Kidney (tissue), 13 donors: ENCODE measurements at regions not wholly inside any gene's neighbourhood (a gene's known extent, or its start where the extent isn't known, plus 50 kb on each side); places are given as distances from the start of the nearest gene placed in this dataset.

Experiments
- DNase-seq, 5 donors: peaks; one replicate each; pipeline ENCODE4 v3.0.0-alpha.2; 2013 to 2020
- FAIRE-seq: peaks from 2 replicates; lab custom pipeline; 2012; peaks lifted over from hg19 to GRCh38; lab: Jason Lieb, UNC
- H3K27ac ChIP-seq, 2 donors: one replicate each; pipeline ENCODE4 v1.7.0; 2013; ENCODE audit warnings: low read depth in 2 of 2, low read length in 2 of 2, inconsistent platforms in 1 of 2
- H3K27me3 ChIP-seq: one replicate; pipeline ENCODE4 v1.7.1; 2013; ENCODE audit warnings: low read length, inconsistent platforms; ENCODE audit not compliant: control insufficient read depth, insufficient read depth
- H3K36me3 ChIP-seq, 3 donors: one replicate each; pipeline versions ENCODE4 v1.7.0 to v1.7.1; 2013; ENCODE audit warnings: low read length in 3 of 3, control low read depth in 1 of 3, inconsistent platforms in 1 of 3; ENCODE audit not compliant: insufficient read depth in 3 of 3, control insufficient read depth in 2 of 3
- H3K4me1 ChIP-seq, 3 donors: one replicate each; pipeline versions ENCODE4 v1.7.0 to v1.7.1; 2013; ENCODE audit warnings: low read length in 3 of 3, inconsistent platforms in 1 of 3, low read depth in 1 of 3; ENCODE audit not compliant: control insufficient read depth in 2 of 3, insufficient read depth in 2 of 3
- H3K4me3 ChIP-seq, 3 donors: one replicate each; pipeline versions ENCODE4 v1.7.0 to v1.8.1; 2013; ENCODE audit warnings: low read length in 3 of 3, control low read depth in 1 of 3, inconsistent platforms in 1 of 3
- H3K9ac ChIP-seq, 3 donors: one replicate each; pipeline versions ENCODE4 v1.7.0 to v1.7.1; 2013; ENCODE audit warnings: low read length in 3 of 3, control low read depth in 1 of 3, inconsistent platforms in 1 of 3
- H3K9me3 ChIP-seq, 3 donors: one replicate each; pipeline versions ENCODE4 v1.7.0 to v1.7.1; 2013; ENCODE audit warnings: low read length in 3 of 3, control low read depth in 1 of 3, inconsistent platforms in 1 of 3; ENCODE audit not compliant: control insufficient read depth in 2 of 3, insufficient read depth in 1 of 3
- intact Hi-C: fragments of 100-400 bp; cut with DNase I; formaldehyde crosslinking; loops from one replicate; pipeline ENCODE4 v1.11.1; 2022
- TF ChIP-seq, protein P1 (sequence below): IDR thresholded peaks from 3 replicates; pipeline ENCODE4 v1.5.1; 2012; ENCODE audit warnings: mild to moderate bottlenecking, moderate library complexity, borderline replicate concordance; ENCODE audit not compliant: insufficient read depth; ENCODE audit errors: extremely low read depth
- donor health status: control.
- donor health status: control.
- donor health status: control.
- donor health status: control.
- donor health status: control.
- donor health status: DM: yes; HTN: yes; CAD: no.
- donor health status: Normal renal cell carcinoma (clear cell type).

DNA sequence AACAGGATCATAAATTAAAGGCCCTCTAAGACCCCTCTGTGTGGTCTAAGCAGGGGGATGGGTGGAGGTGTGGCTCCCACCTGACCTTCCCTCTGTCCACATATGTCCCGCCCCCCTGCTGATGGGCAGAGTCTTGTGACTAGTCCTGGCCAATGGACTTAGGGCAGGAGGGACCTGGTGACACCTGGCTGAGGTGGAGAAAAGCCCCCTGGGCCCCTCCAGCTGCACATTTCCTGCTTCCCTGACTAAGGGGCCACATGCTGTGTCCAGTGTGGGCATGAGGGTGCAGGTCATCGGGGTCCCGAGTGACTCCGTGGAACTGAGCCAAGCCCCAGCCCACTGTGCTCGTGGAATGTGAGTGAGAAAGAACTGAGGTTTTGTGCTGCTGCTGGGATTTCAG, 254.7 kb downstream of the ADGRD1 start:
- DNase-seq (peak in 3 of 5 donors; percentile 10 to 48 (median 15)), FAIRE-seq (no peak)
- intact Hi-C loops: no loop called here
- Histone ChIP-seq H3K27ac (no peak overlapping the region), H3K4me1 (no peaks in the 10 kb centered on the region), H3K4me3 (no peak overlapping the region), H3K36me3 (no peaks in the 10 kb centered on the region), H3K9me3 (peaks cover 0 to 2% (median 0%) of the 10 kb centered on the region in 3 donors), H3K9ac (no peak overlapping the region), H3K27me3 (no peaks in the 10 kb centered on the region)
- TF ChIP-seq, protein P1, sequence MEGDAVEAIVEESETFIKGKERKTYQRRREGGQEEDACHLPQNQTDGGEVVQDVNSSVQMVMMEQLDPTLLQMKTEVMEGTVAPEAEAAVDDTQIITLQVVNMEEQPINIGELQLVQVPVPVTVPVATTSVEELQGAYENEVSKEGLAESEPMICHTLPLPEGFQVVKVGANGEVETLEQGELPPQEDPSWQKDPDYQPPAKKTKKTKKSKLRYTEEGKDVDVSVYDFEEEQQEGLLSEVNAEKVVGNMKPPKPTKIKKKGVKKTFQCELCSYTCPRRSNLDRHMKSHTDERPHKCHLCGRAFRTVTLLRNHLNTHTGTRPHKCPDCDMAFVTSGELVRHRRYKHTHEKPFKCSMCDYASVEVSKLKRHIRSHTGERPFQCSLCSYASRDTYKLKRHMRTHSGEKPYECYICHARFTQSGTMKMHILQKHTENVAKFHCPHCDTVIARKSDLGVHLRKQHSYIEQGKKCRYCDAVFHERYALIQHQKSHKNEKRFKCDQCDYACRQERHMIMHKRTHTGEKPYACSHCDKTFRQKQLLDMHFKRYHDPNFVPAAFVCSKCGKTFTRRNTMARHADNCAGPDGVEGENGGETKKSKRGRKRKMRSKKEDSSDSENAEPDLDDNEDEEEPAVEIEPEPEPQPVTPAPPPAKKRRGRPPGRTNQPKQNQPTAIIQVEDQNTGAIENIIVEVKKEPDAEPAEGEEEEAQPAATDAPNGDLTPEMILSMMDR: no peak

DNA sequence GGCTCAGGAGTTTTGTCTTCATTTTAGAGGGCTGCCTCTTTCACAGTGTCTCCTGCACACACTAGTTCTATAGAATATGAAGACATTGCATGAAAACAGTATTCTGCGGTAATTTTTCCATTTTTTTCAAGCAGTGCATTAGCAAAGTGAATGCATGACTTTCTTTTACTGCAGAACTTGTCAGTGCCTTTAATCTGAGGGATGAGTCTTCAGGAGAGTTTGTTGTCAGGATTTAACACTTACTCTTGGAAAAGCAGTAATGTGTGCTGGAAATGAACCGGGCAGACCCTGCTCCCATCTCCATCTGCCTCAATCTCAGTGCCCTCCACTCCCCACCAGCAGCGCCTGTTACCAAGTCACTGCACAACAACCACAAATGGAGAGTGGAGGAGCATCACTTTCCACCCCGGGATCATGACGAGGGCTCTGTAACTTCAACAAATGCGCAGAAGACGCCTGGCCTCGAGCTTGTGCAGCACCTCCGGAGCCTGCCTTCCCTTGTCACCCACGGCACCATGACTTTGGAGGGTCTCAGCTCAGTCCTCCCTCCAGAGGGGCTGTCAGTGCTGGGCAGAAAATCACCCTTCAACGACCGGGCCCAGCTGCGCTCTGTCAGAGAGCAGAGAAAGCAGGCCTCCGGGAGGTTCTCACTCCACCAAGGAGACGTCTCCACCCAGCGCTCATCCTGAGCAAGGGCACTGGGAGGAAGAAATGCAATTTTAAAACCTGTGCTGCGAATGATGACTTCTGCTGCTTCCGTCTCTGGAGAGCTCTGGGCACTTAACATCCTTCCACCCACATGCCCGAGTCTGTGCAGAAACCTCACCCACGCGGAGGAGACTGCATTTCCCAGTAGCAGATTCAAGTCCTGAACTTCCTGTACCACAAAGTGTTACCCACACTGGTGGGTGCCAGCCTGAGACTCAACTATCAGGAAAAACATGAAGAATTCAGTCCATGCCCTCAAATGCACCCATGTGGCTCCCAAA, 255.7 kb downstream of the ADGRD1 start:
- Histone ChIP-seq H3K36me3 (no peaks in the 10 kb centered on the region), H3K4me3 (no peak overlapping the region), H3K9ac (no peak overlapping the region), H3K27me3 (no peaks in the 10 kb centered on the region), H3K4me1 (no peaks in the 10 kb centered on the region), H3K9me3 (peaks cover 0 to 2% (median 0%) of the 10 kb centered on the region in 3 donors), H3K27ac (no peak overlapping the region)
- intact Hi-C loops: no loop called here
- peak in 1 of 5 donors; percentile 51 for DNase-seq
- FAIRE-seq: no peak
- TF ChIP-seq, protein P1: no peak

GRCh38 chr12:131210506-131211339, 257.0 kb downstream of the ADGRD1 start:
- peak in 3 of 5 donors; percentile 26 to 53 (median 28) for DNase-seq

More at GRCh38 chr12:131210506-131211339, 257.0 kb downstream of the ADGRD1 start:
- Histone ChIP-seq H3K36me3 (no peaks in the 10 kb centered on the region), H3K9ac (no peak overlapping the region), H3K9me3 (peaks cover 0 to 2% (median 0%) of the 10 kb centered on the region in 3 donors), H3K27me3 (no peaks in the 10 kb centered on the region), H3K4me1 (no peaks in the 10 kb centered on the region), H3K4me3 (no peak overlapping the region), H3K27ac (no peak overlapping the region)
- TF ChIP-seq, protein P1: no peak
- FAIRE-seq: no peak
- intact Hi-C loops: no loop called here
